Transverse colon (tissue), 4 donors: ENCODE measurements at regions not wholly inside any gene's neighbourhood (a gene's known extent, or its start where the extent isn't known, plus 50 kb on each side); places are given as distances from the start of the nearest gene placed in this dataset.

Experiments
- DNase-seq: peaks from one replicate; pipeline ENCODE4 v3.0.0-alpha.2; 2019
- H3K27ac ChIP-seq, 4 donors: fragments of 200-600 bp; sonication (generic); 2 replicates each; pipeline ENCODE4 v1.5.1; 2016 to 2018; ENCODE audit warnings: inconsistent platforms in 4 of 4
- H3K27me3 ChIP-seq: fragments of 200-600 bp; sonication (generic); 2 replicates; pipeline ENCODE4 v1.5.1; 2017; ENCODE audit warnings: inconsistent platforms
- H3K36me3 ChIP-seq, 4 donors: fragments of 200-600 bp; sonication (generic); 2 replicates each; pipeline ENCODE4 v1.5.1; 2017 to 2019; ENCODE audit warnings: inconsistent platforms in 4 of 4
- H3K4me1 ChIP-seq, 4 donors: fragments of 200-600 bp; sonication (generic); 2 replicates each; pipeline ENCODE4 v1.5.1; 2017 to 2020; ENCODE audit warnings: inconsistent platforms in 4 of 4
- H3K4me3 ChIP-seq, 4 donors: fragments of 200-600 bp; sonication (generic); 1 replicate in 1 of 4; 2 replicates in 3 of 4; pipeline versions ENCODE4 v1.5.1 to v1.6.1; 2017 to 2019; ENCODE audit warnings: inconsistent platforms in 4 of 4
- H3K9me3 ChIP-seq, 2 donors: fragments of 200-600 bp; sonication (generic); 2 replicates each; pipeline ENCODE4 v1.5.1; 2017 to 2019; ENCODE audit warnings: inconsistent platforms in 2 of 2
- CTCF ChIP-seq, 5 experiments: fragments of 200-600 bp in 3 of 5; fragments of 450-650 bp in 2 of 5; sonication (generic) in 3 of 5; IDR thresholded peaks; 1 replicate in 2 of 5; 2 replicates in 3 of 5; pipeline ENCODE4 v1.5.1; 2016 to 2017; ENCODE audit warnings: antibody characterized with exemption in 5 of 5, inconsistent platforms in 3 of 5, mild to moderate bottlenecking in 2 of 5, moderate library complexity in 1 of 5
- EP300 ChIP-seq: sonication (generic); formaldehyde crosslinking; IDR thresholded peaks from one replicate; pipeline ENCODE4 v1.6.1; 2017; ENCODE audit warnings: antibody characterized with exemption, low read depth
- POLR2A ChIP-seq: fragments of 450-650 bp; IDR thresholded peaks from one replicate; pipeline ENCODE4 v1.6.1; 2016; ENCODE audit warnings: antibody characterized with exemption, mild to moderate bottlenecking, moderate library complexity
- POLR2AphosphoS5 ChIP-seq, 3 donors: sonication (generic); formaldehyde crosslinking; IDR thresholded peaks; one replicate each; pipeline ENCODE4 v1.6.1; 2016; ENCODE audit warnings: antibody characterized with exemption in 3 of 3
- WGBS, 2 donors: methylation state at CpG; one replicate each; pipeline ENCODE4 v1.1.5; 2018; ENCODE audit warnings: low coverage in 1 of 2; 5-methylcytosine and 5-hydroxymethylcytosine counted together
- in situ Hi-C, 4 donors: fragments of 200-750 bp; cut with MboI; loops; one replicate each; pipeline versions ENCODE4 v1.15.0 to v1.15.1; 2017; ENCODE audit warnings: low sequenced_read_pairs in 3 of 4, low pct_ligation_motif_present in 1 of 4, low pct_unique_long_range_greater_than_20kb in 1 of 4
- intact Hi-C: fragments of 100-400 bp; cut with DNase I; formaldehyde crosslinking; loops from one replicate; pipeline ENCODE4 v1.15.1; 2023; ENCODE audit warnings: low total_unique reads

- intact Hi-C loops = no loop called here
- no peaks in the 10 kb centered on the region for H3K4me1 ChIP-seq
- in situ Hi-C loops = no loop called here
These were observed 232.4 kb downstream of the INSIG2 start for GRCh38 chr2:118320658-118321057.

GRCh38 chr2:118320196-118320595, 231.9 kb downstream of the INSIG2 start:
- intact Hi-C loops = no loop called here
- Histone ChIP-seq H3K4me3 (no peak overlapping the region), H3K9me3 (no peaks in the 10 kb centered on the region), H3K36me3 (no peaks in the 10 kb centered on the region), H3K4me1 (no peaks in the 10 kb centered on the region), H3K27me3 (no peaks in the 10 kb centered on the region), H3K27ac (no peak overlapping the region)
- 71 to 80% methylated on average over 5 to 6 of the region's 6 CpGs for WGBS, 2 donors
- DNase-seq = no peak
- TF ChIP-seq POLR2AphosphoS5 (IDR thresholded peaks at IDR 0.05) = no peak
- no peak for TF ChIP-seq POLR2A
- TF ChIP-seq EP300 = no peak
- no peak for TF ChIP-seq CTCF (IDR thresholded peaks at IDR 0.05)
- in situ Hi-C loops = no loop called here

More at GRCh38 chr2:118320658-118321057, 232.4 kb downstream of the INSIG2 start:
- TF ChIP-seq EP300 = no peak
- no peak for TF ChIP-seq CTCF (IDR thresholded peaks at IDR 0.05)
- no peak for TF ChIP-seq POLR2A
- no peak for TF ChIP-seq POLR2AphosphoS5 (IDR thresholded peaks at IDR 0.05)
- no peak for DNase-seq
- no peak overlapping the region for H3K4me3 ChIP-seq
- WGBS, 2 donors = 80 to 82% methylated on average over 1 to 4 of the region's 4 CpGs
- no peak overlapping the region for H3K27ac ChIP-seq
- no peaks in the 10 kb centered on the region for H3K36me3 ChIP-seq
- H3K27me3 ChIP-seq = no peaks in the 10 kb centered on the region
- no peaks in the 10 kb centered on the region for H3K9me3 ChIP-seq

- Histone ChIP-seq H3K36me3 (no peaks in the 10 kb centered on the region), H3K9me3 (no peaks in the 10 kb centered on the region), H3K4me3 (no peak overlapping the region), H3K4me1 (no peaks in the 10 kb centered on the region), H3K27ac (no peak overlapping the region), H3K27me3 (no peaks in the 10 kb centered on the region)
- intact Hi-C loops = no loop called here
- WGBS, 2 donors = 35 to 45% methylated on average over 3 to 4 of the region's 4 CpGs
- in situ Hi-C loops = no loop called here
- DNase-seq = no peak
- TF ChIP-seq EP300 (no peak), POLR2AphosphoS5 (IDR thresholded peaks at IDR 0.05) (no peak), POLR2A (no peak), CTCF (IDR thresholded peaks at IDR 0.05) (no peak)
These were observed 231.0 kb downstream of the INSIG2 start for GRCh38 chr2:118319271-118319684.

GRCh38 chr2:118315606-118316005, 227.3 kb downstream of the INSIG2 start:
- Histone ChIP-seq H3K9me3 (no peaks in the 10 kb centered on the region), H3K27ac (no peak overlapping the region), H3K4me3 (no peak overlapping the region), H3K27me3 (peaks cover 15% of the 10 kb centered on the region), H3K36me3 (no peaks in the 10 kb centered on the region), H3K4me1 (peaks cover 0 to 2% (median under 1%) of the 10 kb centered on the region in 4 donors)
- intact Hi-C loops = no loop called here
- in situ Hi-C loops = no loop called here
- TF ChIP-seq POLR2A (no peak), EP300 (no peak), CTCF (IDR thresholded peaks at IDR 0.05) (no peak), POLR2AphosphoS5 (IDR thresholded peaks at IDR 0.05) (no peak)
- 93 to 94% methylated on average over 5 of the region's 5 CpGs for WGBS, 2 donors
- DNase-seq = no peak
